Jurkat, Clone E6-1 (cell line): ENCODE measurements at regions not wholly inside any gene's neighbourhood (a gene's known extent, or its start where the extent isn't known, plus 50 kb on each side); places are given as distances from the start of the nearest gene placed in this dataset.
A peak's percentile ranks its signal among the peaks of the same experiment; 100 is the strongest.

Experiments used
- DNase-seq: peaks from one replicate; pipeline ENCODE4 v3.0.0-alpha.2; 2011; ENCODE audit warnings: low read depth, low spot score
- H3K4me3 ChIP-seq: 2 replicates; pipeline ENCODE4 v1.5.1; 2011; ENCODE audit warnings: mild to moderate bottlenecking, low read length, control low read depth, moderate library complexity

GRCh38 chr2:122469147-122469546 is 713.7 kb downstream of the TSN start:
- no peak overlapping the region for H3K4me3 ChIP-seq
- no peak for DNase-seq

GRCh38 chr2:122471753-122472152 is 716.3 kb downstream of the TSN start:
- DNase-seq, result no peak
- no peak overlapping the region for H3K4me3 ChIP-seq

GRCh38 chr2:122478117-122478516 is 722.7 kb downstream of the TSN start:
- no peak overlapping the region for H3K4me3 ChIP-seq
- DNase-seq, result no peak

- DNase-seq, result no peak
- no peak overlapping the region for H3K4me3 ChIP-seq
Observed at GRCh38 chr2:122478771-122479170, 723.3 kb downstream of the TSN start.

GRCh38 chr2:122480501-122481243 is 725.2 kb downstream of the TSN start:
- no peak for DNase-seq

GRCh38 chr2:122481244-122481622 is 725.8 kb downstream of the TSN start:
- H3K4me3 ChIP-seq, result no peak overlapping the region
- no peak for DNase-seq

More at GRCh38 chr2:122480501-122481243, 725.2 kb downstream of the TSN start:
- H3K4me3 ChIP-seq, result no peak overlapping the region

GRCh38 chr2:122481717-122482116 is 726.3 kb downstream of the TSN start:
- no peak overlapping the region for H3K4me3 ChIP-seq
- DNase-seq, result no peak

GRCh38 chr2:122486086-122486485 is 730.6 kb downstream of the TSN start:
- no peak for DNase-seq

GRCh38 chr2:122486705-122487415 is 731.4 kb downstream of the TSN start:
- no peak for DNase-seq
- H3K4me3 ChIP-seq, result no peak overlapping the region

More at GRCh38 chr2:122486086-122486485, 730.6 kb downstream of the TSN start:
- H3K4me3 ChIP-seq, result no peak overlapping the region

GRCh38 chr2:122491011-122491410 is 735.6 kb downstream of the TSN start:
- H3K4me3 ChIP-seq, result no peak overlapping the region
- no peak for DNase-seq

GRCh38 chr2:122500316-122501105 is 745.1 kb downstream of the TSN start:
- no peak overlapping the region for H3K4me3 ChIP-seq
- no peak for DNase-seq

GRCh38 chr2:122506620-122507019 is 751.2 kb downstream of the TSN start:
- no peak for DNase-seq
- H3K4me3 ChIP-seq, result no peak overlapping the region

- no peak for DNase-seq
Observed at GRCh38 chr2:122507261-122507660, 751.8 kb downstream of the TSN start.

GRCh38 chr2:122512091-122512490 is 756.6 kb downstream of the TSN start:
- no peak for DNase-seq
- no peak overlapping the region for H3K4me3 ChIP-seq

More at GRCh38 chr2:122507261-122507660, 751.8 kb downstream of the TSN start:
- H3K4me3 ChIP-seq, result no peak overlapping the region

- no peak overlapping the region for H3K4me3 ChIP-seq
- no peak for DNase-seq
Observed at GRCh38 chr2:122514451-122514996, 759.1 kb downstream of the TSN start.

GRCh38 chr2:122515731-122516290 is 760.4 kb downstream of the TSN start:
- H3K4me3 ChIP-seq, result no peak overlapping the region

GRCh38 chr2:122516775-122517174 is 761.3 kb downstream of the TSN start:
- DNase-seq, result no peak
- H3K4me3 ChIP-seq, result no peak overlapping the region

More at GRCh38 chr2:122515731-122516290, 760.4 kb downstream of the TSN start:
- no peak for DNase-seq

- peak; percentile 39 for DNase-seq
- H3K4me3 ChIP-seq, result no peak overlapping the region
Observed at GRCh38 chr2:122519366-122519765, 763.9 kb downstream of the TSN start.
